ENCODE measurements at regions not wholly inside any gene's neighbourhood (a gene's known extent, or its start where the extent isn't known, plus 50 kb on each side); places are given as distances from the start of the nearest gene placed in this dataset.

DNA sequence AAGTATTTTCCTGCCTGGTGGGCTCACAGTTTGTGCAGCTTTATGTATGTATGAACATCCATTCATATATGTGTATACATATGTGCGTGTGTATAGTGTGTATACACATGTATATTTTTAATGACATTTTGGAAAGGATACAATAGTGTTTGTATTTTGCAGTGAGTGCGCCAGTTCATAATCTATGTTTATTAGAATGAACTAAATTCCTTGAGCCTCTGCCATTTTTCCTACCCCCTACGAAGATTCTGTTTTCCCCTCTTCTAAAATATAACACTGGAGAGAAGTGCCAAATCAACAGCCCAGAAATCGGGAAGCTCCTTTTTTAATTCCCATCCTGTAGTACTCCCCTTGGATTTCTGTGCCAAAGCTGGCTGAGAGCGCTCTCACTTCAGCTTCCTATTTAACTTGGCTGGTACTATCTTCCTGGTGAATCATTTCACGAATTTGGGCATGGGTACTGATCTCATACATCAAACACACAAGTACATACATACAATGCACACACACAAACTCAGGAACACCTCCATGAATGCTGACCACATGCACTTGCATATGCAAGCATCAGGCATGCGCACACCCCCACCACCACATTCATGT lies 578.4 kb upstream of the WWC1 start:
- Histone ChIP-seq H3K36me3 (ENCODE audit: control insufficient read depth in 5 of 5, insufficient read depth in 5 of 5, low read length in 5 of 5) (no peaks in the 10 kb centered on the region), H3K27ac (ENCODE audit: low read depth, low read length) (no peak overlapping the region), H3K9ac (ENCODE audit: low read length in 5 of 5) (no peak overlapping the region), H3K9me3 (ENCODE audit: control insufficient read depth in 5 of 5, low read length in 5 of 5) (no peaks in the 10 kb centered on the region), H3K27me3 (ENCODE audit: control insufficient read depth in 5 of 5, insufficient read depth in 4 of 5, low read length in 5 of 5) (peaks cover 0 to 3% (median 0%) of the 10 kb centered on the region in 5 donors), H3K4me3 (ENCODE audit: low read depth in 1 of 5, low read length in 5 of 5) (no peak overlapping the region), H3K4me1 (ENCODE audit: control insufficient read depth in 5 of 5, insufficient read depth in 5 of 5, low read length in 5 of 5) (peaks cover 0 to 8% (median 0%) of the 10 kb centered on the region in 5 donors)

- Histone ChIP-seq H3K36me3 (ENCODE audit: control insufficient read depth in 5 of 5, insufficient read depth in 5 of 5, low read length in 5 of 5) (no peaks in the 10 kb centered on the region), H3K4me3 (ENCODE audit: low read depth in 1 of 5, low read length in 5 of 5) (no peak overlapping the region), H3K4me1 (ENCODE audit: control insufficient read depth in 5 of 5, insufficient read depth in 5 of 5, low read length in 5 of 5) (peaks cover 0 to 10% (median 0%) of the 10 kb centered on the region in 5 donors), H3K27me3 (ENCODE audit: control insufficient read depth in 5 of 5, insufficient read depth in 4 of 5, low read length in 5 of 5) (peaks cover 0 to 3% (median 0%) of the 10 kb centered on the region in 5 donors), H3K9me3 (ENCODE audit: control insufficient read depth in 5 of 5, low read length in 5 of 5) (no peaks in the 10 kb centered on the region), H3K27ac (ENCODE audit: low read depth, low read length) (no peak overlapping the region), H3K9ac (ENCODE audit: low read length in 5 of 5) (no peak overlapping the region)
Observed at GRCh38 chr5:167713896-167714295, 577.5 kb upstream of the WWC1 start.

DNA sequence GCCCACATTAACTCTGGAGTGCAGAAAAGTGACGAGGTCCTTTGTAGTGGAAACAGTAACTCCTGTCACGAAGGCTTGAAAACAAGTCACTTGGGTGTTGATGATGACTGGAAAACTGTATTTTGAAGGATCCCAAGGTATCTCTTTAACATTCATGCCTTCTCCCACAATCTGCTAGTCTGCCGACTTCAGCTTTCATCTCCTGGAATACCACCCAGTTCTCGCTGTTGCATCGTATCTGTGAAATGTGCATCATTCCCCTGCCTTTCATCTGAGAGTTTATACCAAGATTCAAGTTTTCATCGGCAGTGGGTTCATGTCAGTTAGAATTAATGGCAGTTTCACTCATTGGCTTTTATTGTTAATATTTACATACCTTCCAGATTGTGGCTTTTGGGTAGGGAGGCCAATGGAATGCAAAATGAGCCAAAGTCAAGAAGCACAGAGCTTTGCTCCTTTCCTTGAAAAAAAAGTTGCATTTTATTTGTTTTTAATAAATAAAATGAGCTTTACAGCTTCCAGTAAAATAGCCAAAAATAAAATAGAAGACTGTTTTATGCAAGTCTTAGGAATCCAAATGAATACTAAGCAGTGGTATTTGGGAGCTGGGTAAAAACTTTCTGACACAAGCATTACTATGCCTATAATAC lies 575.2 kb upstream of the WWC1 start:
- Histone ChIP-seq H3K9me3 (ENCODE audit: control insufficient read depth in 5 of 5, low read length in 5 of 5) (no peaks in the 10 kb centered on the region), H3K27me3 (ENCODE audit: control insufficient read depth in 5 of 5, insufficient read depth in 4 of 5, low read length in 5 of 5) (peaks cover 0 to 3% (median 0%) of the 10 kb centered on the region in 5 donors), H3K9ac (ENCODE audit: low read length in 5 of 5) (no peak overlapping the region), H3K4me1 (ENCODE audit: control insufficient read depth in 5 of 5, insufficient read depth in 5 of 5, low read length in 5 of 5) (peaks cover 0 to 10% (median 0%) of the 10 kb centered on the region in 5 donors), H3K27ac (ENCODE audit: low read depth, low read length) (no peak overlapping the region), H3K36me3 (ENCODE audit: control insufficient read depth in 5 of 5, insufficient read depth in 5 of 5, low read length in 5 of 5) (no peaks in the 10 kb centered on the region), H3K4me3 (ENCODE audit: low read depth in 1 of 5, low read length in 5 of 5) (no peak overlapping the region)

DNA sequence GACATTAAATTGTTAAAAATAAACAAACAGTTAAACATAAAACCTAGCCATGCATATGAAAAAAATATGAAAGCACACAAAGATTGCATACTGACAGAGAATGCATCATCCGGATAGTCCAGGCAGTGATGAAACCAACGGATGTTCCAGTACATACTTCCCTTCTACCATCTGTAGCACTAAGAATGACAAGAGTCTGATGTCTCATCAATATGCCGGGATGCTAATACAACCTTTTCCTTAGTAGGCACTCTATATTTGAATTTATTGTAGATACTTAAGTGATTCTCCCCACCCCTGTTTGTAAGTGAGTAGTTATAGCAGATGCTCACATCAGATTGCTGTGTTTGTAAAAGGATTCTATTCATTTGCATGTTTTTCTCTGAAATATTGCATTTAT lies 571.2 kb upstream of the WWC1 start:
- peaks cover 0 to 2% (median 0%) of the 10 kb centered on the region in 5 donors for H3K27me3 ChIP-seq (ENCODE audit: control insufficient read depth in 5 of 5, insufficient read depth in 4 of 5, low read length in 5 of 5)
- no peaks in the 10 kb centered on the region for H3K9me3 ChIP-seq (ENCODE audit: control insufficient read depth in 5 of 5, low read length in 5 of 5)
- H3K4me1 ChIP-seq (ENCODE audit: control insufficient read depth in 5 of 5, insufficient read depth in 5 of 5, low read length in 5 of 5): peaks cover 0 to 14% (median 2%) of the 10 kb centered on the region in 5 donors
- H3K9ac ChIP-seq (ENCODE audit: low read length in 5 of 5): no peak overlapping the region
- no peak overlapping the region for H3K27ac ChIP-seq (ENCODE audit: low read depth, low read length)
- no peaks in the 10 kb centered on the region for H3K36me3 ChIP-seq (ENCODE audit: control insufficient read depth in 5 of 5, insufficient read depth in 5 of 5, low read length in 5 of 5)
- no peak overlapping the region for H3K4me3 ChIP-seq (ENCODE audit: low read depth in 1 of 5, low read length in 5 of 5)

GRCh38 chr5:167720676-167721260 lies 570.7 kb upstream of the WWC1 start:
- no peak overlapping the region for H3K4me3 ChIP-seq (ENCODE audit: low read depth in 1 of 5, low read length in 5 of 5)
- H3K36me3 ChIP-seq (ENCODE audit: control insufficient read depth in 5 of 5, insufficient read depth in 5 of 5, low read length in 5 of 5): no peaks in the 10 kb centered on the region
- H3K27me3 ChIP-seq (ENCODE audit: control insufficient read depth in 5 of 5, insufficient read depth in 4 of 5, low read length in 5 of 5): peaks cover 0 to 2% (median 0%) of the 10 kb centered on the region in 5 donors
- no peak overlapping the region for H3K9ac ChIP-seq (ENCODE audit: low read length in 5 of 5)
- no peak overlapping the region for H3K27ac ChIP-seq (ENCODE audit: low read depth, low read length)
- H3K4me1 ChIP-seq (ENCODE audit: control insufficient read depth in 5 of 5, insufficient read depth in 5 of 5, low read length in 5 of 5): peaks cover 0 to 14% (median 2%) of the 10 kb centered on the region in 5 donors
- H3K9me3 ChIP-seq (ENCODE audit: control insufficient read depth in 5 of 5, low read length in 5 of 5): no peaks in the 10 kb centered on the region

- Histone ChIP-seq H3K9ac (ENCODE audit: low read length in 5 of 5) (no peak overlapping the region), H3K27me3 (ENCODE audit: control insufficient read depth in 5 of 5, insufficient read depth in 4 of 5, low read length in 5 of 5) (no peaks in the 10 kb centered on the region), H3K9me3 (ENCODE audit: control insufficient read depth in 5 of 5, low read length in 5 of 5) (no peaks in the 10 kb centered on the region), H3K4me1 (ENCODE audit: control insufficient read depth in 5 of 5, insufficient read depth in 5 of 5, low read length in 5 of 5) (peaks cover 0 to 14% (median 2%) of the 10 kb centered on the region in 5 donors), H3K27ac (ENCODE audit: low read depth, low read length) (no peak overlapping the region), H3K36me3 (ENCODE audit: control insufficient read depth in 5 of 5, insufficient read depth in 5 of 5, low read length in 5 of 5) (no peaks in the 10 kb centered on the region), H3K4me3 (ENCODE audit: low read depth in 1 of 5, low read length in 5 of 5) (no peak overlapping the region)
Observed at GRCh38 chr5:167721926-167722440, 569.5 kb upstream of the WWC1 start.

DNA sequence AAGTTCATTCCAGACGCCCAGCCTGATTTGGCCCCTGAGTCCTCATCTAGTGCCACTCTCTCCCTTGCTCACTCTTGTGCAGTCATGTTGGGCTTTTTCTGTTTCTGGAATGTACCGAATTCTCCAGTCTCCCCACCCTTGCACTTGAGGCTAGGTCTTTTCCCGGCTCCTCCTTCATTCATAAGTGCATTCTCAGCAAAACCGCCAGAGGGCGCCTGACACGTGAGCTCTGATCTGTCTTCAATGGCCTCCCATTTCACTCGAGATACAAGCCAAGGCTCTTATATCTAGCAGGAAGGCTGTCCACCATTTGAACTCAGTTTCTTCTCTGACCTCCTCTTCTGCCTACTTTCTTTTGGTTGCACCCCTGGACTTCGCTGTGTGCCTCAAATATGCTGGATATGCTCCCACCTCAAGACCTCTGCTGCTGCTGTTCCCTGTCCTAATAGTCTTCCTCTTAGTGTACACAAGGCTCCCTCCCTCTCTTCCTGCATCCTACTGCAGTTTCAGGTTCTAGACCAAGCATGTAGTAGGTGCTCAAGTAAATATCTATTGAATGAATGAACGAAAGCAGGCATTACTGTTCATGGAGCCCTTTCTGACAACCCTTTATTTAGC lies 568.1 kb upstream of the WWC1 start:
- peaks cover 0 to 6% (median 0%) of the 10 kb centered on the region in 5 donors for H3K4me1 ChIP-seq (ENCODE audit: control insufficient read depth in 5 of 5, insufficient read depth in 5 of 5, low read length in 5 of 5)
- no peak overlapping the region for H3K9ac ChIP-seq (ENCODE audit: low read length in 5 of 5)
- no peak overlapping the region for H3K27ac ChIP-seq (ENCODE audit: low read depth, low read length)
- H3K36me3 ChIP-seq (ENCODE audit: control insufficient read depth in 5 of 5, insufficient read depth in 5 of 5, low read length in 5 of 5): no peaks in the 10 kb centered on the region
- H3K9me3 ChIP-seq (ENCODE audit: control insufficient read depth in 5 of 5, low read length in 5 of 5): no peaks in the 10 kb centered on the region
- H3K4me3 ChIP-seq (ENCODE audit: low read depth in 1 of 5, low read length in 5 of 5): no peak overlapping the region
- H3K27me3 ChIP-seq (ENCODE audit: control insufficient read depth in 5 of 5, insufficient read depth in 4 of 5, low read length in 5 of 5): no peaks in the 10 kb centered on the region

DNA sequence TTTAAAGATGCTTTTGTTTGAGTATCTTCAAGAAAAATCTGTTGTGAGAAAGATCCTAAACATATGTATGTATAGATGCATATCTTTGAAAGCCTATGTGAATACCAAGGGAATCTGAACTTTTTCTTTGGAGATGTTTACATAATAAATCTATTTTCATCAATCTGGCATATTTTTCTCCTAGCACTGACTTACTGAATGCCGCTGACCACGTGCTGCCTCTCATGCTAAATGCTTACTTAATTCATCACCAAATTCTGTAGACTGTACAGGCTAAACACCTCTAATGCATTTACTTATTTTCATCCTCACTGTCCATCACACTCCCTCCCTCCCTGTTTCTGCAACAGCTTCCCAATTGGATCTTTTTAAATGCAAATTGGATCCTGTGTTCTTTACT lies 566.2 kb upstream of the WWC1 start:
- Histone ChIP-seq H3K4me1 (ENCODE audit: control insufficient read depth in 5 of 5, insufficient read depth in 5 of 5, low read length in 5 of 5) (peaks cover 0 to 11% (median 8%) of the 10 kb centered on the region in 5 donors), H3K9ac (ENCODE audit: low read length in 5 of 5) (no peak overlapping the region), H3K27me3 (ENCODE audit: control insufficient read depth in 5 of 5, insufficient read depth in 4 of 5, low read length in 5 of 5) (no peaks in the 10 kb centered on the region), H3K9me3 (ENCODE audit: control insufficient read depth in 5 of 5, low read length in 5 of 5) (no peaks in the 10 kb centered on the region), H3K4me3 (ENCODE audit: low read depth in 1 of 5, low read length in 5 of 5) (no peak overlapping the region), H3K27ac (ENCODE audit: low read depth, low read length) (no peak overlapping the region), H3K36me3 (ENCODE audit: control insufficient read depth in 5 of 5, insufficient read depth in 5 of 5, low read length in 5 of 5) (no peaks in the 10 kb centered on the region)

DNA sequence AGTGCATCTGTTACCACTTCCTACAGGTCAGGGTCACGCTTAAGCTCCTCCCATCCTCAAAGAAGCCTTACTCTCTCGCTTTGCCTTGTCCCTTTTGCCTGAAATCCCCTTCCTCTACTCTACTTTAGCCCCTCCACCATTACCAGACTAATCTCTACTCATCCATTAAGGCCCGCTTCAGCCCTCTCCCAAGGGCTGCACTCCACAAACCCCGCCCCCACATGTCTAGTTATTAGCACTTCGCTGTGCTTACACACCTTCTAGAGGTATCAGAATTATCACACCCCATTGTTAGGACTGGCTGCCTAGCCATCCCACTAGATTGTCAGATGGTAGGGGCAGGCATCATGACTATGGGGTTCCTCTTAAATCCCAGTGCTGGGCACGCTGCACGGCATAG lies 565.7 kb upstream of the WWC1 start:
- Histone ChIP-seq H3K9ac (ENCODE audit: low read length in 5 of 5) (no peak overlapping the region), H3K4me3 (ENCODE audit: low read depth in 1 of 5, low read length in 5 of 5) (no peak overlapping the region), H3K9me3 (ENCODE audit: control insufficient read depth in 5 of 5, low read length in 5 of 5) (no peaks in the 10 kb centered on the region), H3K27me3 (ENCODE audit: control insufficient read depth in 5 of 5, insufficient read depth in 4 of 5, low read length in 5 of 5) (no peaks in the 10 kb centered on the region), H3K4me1 (ENCODE audit: control insufficient read depth in 5 of 5, insufficient read depth in 5 of 5, low read length in 5 of 5) (peaks cover 0 to 15% (median 11%) of the 10 kb centered on the region in 5 donors), H3K36me3 (ENCODE audit: control insufficient read depth in 5 of 5, insufficient read depth in 5 of 5, low read length in 5 of 5) (no peaks in the 10 kb centered on the region), H3K27ac (ENCODE audit: low read depth, low read length) (no peak overlapping the region)

- Histone ChIP-seq H3K9ac (ENCODE audit: low read length in 5 of 5) (no peak overlapping the region), H3K36me3 (ENCODE audit: control insufficient read depth in 5 of 5, insufficient read depth in 5 of 5, low read length in 5 of 5) (no peaks in the 10 kb centered on the region), H3K4me1 (ENCODE audit: control insufficient read depth in 5 of 5, insufficient read depth in 5 of 5, low read length in 5 of 5) (peaks cover 0 to 19% (median 11%) of the 10 kb centered on the region in 5 donors), H3K27me3 (ENCODE audit: control insufficient read depth in 5 of 5, insufficient read depth in 4 of 5, low read length in 5 of 5) (no peaks in the 10 kb centered on the region), H3K9me3 (ENCODE audit: control insufficient read depth in 5 of 5, low read length in 5 of 5) (no peaks in the 10 kb centered on the region), H3K27ac (ENCODE audit: low read depth, low read length) (no peak overlapping the region), H3K4me3 (ENCODE audit: low read depth in 1 of 5, low read length in 5 of 5) (no peak overlapping the region)
Observed at GRCh38 chr5:167726642-167727041, 564.8 kb upstream of the WWC1 start.

Data from subcutaneous abdominal adipose tissue (tissue), 5 donors.